ENCODE measurements at regions not wholly inside any gene's neighbourhood (a gene's known extent, or its start where the extent isn't known, plus 50 kb on each side); places are given as distances from the start of the nearest gene placed in this dataset.
"Not testable (repeated sequence)": the region's sequence is repeated elsewhere in the genome, so short reads cannot be mapped to it uniquely, and the experiment has no call there.

GRCh38 chr2:36302911-36303310 lies 52.7 kb upstream of the CRIM1 start:
- CTCF ChIA-PET = no interaction called here
- POLR2A ChIA-PET = no interaction called here

GRCh38 chr2:36301843-36302242 lies 53.7 kb upstream of the CRIM1 start:
- ChIA-PET CTCF (no interaction called here), POLR2A (no interaction called here)

- POLR2A ChIA-PET = no interaction called here
- CTCF ChIA-PET = no interaction called here
Measured at GRCh38 chr2:36300697-36301096, 54.9 kb upstream of the CRIM1 start.

DNA sequence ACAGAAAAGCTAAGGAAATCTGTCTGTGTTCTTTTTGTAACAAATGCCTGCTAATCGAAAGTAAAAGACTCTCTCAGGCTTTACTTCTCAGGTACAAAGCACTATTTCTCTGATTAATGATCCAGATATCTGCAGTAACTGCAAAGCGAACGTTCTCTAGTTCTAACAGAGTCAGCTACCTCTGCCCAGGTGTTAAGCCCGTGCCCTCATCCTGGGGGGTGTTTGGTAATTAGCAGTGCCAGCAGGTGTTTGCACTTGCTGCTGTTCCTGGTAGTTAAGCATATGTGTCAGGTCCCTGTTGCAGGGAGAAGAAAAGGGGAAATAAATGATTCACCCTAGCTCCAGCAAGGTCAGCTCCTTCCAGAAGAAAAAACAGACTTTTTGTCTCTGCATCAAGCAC lies 58.8 kb upstream of the CRIM1 start:
- ChIA-PET POLR2A (no interaction called here), CTCF (no interaction called here)

DNA sequence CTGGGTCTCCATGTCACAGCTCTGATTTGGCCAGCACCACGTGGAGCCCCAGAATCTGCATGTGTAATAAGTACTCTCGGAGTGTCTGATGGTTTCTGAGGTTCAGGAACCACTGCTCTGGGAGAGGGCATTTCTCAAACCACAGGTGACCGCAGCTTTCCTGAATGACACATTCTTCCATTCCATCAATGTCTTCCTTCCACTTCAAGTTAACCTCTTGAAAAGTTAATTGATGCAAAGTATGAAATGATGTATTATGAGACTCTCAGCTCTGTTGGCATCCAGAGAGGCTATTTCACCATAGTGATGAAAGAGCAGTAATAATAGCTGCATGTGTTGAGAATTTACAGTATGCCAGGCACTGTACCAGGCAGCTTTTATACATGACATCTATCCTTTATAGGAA lies 61.3 kb upstream of the CRIM1 start:
- ChIA-PET CTCF (interaction anchor here (1.2 to 1.5 kb wide), 2 partner anchors 58 to 222 kb away, joined by 3 to 4 read pairs; no protein-coding TSS in a partner anchor), POLR2A (no interaction called here)

GRCh38 chr2:36290306-36290856 lies 65.2 kb upstream of the CRIM1 start:
- POLR2A ChIA-PET = no interaction called here
- CTCF ChIA-PET = no interaction called here

- CTCF ChIA-PET = interaction anchor here (1.0 kb wide), 1 partner anchor 75 kb away, joined by 3 read pairs; no protein-coding TSS in a partner anchor
- POLR2A ChIA-PET = no interaction called here
Measured at GRCh38 chr2:36289731-36290130, 65.8 kb upstream of the CRIM1 start.

DNA sequence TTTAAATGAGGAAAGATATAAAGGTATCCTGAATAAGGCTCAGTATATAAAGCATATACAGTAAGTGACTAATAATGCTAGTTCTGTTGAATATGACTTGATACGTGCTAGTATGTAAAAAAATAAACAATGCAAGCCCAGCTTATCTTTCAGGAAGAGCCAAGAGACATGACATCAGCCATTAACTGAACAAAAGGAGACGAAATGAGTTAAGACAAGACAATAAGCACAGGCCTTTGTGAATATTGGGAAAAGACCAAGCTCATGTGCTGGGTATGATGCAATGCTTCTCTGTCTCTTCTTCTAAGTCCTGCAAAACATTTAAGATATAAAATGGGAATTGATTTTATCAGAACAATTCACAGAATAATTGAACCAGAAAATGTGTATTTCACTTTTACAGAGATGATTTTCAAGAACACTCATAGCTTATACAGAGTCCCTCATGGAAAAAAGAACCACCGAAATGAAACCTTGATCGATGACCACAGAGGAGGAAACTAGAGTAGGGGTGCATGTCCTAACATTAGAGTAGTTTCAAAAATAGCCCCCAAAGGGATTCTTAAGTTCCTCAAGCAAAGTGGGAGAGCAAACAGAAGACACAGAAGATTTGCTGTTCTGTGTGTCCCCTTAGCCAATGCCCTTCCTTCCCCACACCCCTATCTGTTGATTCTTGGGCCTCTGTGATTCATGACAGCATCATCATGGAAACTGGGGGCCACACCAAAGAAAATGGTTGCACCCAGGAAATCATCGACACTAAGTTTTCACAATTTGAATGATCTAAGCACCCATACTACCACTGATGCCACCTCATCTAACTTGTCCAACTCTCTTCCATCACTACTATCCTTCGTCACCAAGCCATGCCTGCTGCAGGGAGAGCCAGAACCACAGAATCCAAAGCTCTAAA lies 68.0 kb upstream of the CRIM1 start:
- ChIA-PET CTCF (no interaction called here), POLR2A (no interaction called here)

- POLR2A ChIA-PET, CTCF ChIA-PET: not testable (repeated sequence)
Measured at GRCh38 chr2:36279506-36279905, 76.1 kb upstream of the CRIM1 start.

GRCh38 chr2:36277881-36278523 lies 77.6 kb upstream of the CRIM1 start:
- ChIA-PET POLR2A (no interaction called here), CTCF (interaction anchor here (0.6 kb wide), 1 partner anchor 127 kb away, joined by 3 read pairs; no protein-coding TSS in a partner anchor)

GRCh38 chr2:36277146-36277808 lies 78.3 kb upstream of the CRIM1 start:
- CTCF ChIA-PET = interaction anchor here (0.6 kb wide), 1 partner anchor 172 kb away, joined by 3 read pairs; no protein-coding TSS in a partner anchor
- POLR2A ChIA-PET = interaction anchor here (0.6 to 1.2 kb wide), 2 partner anchors 37 to 1456 kb away, joined by 3 to 5 read pairs; no protein-coding TSS in a partner anchor

- CTCF ChIA-PET = no interaction called here
Measured at GRCh38 chr2:36271266-36271665, 84.3 kb upstream of the CRIM1 start.

GRCh38 chr2:36270758-36271157 lies 84.8 kb upstream of the CRIM1 start:
- CTCF ChIA-PET = no interaction called here
- POLR2A ChIA-PET = no interaction called here

More at GRCh38 chr2:36271266-36271665, 84.3 kb upstream of the CRIM1 start:
- POLR2A ChIA-PET = no interaction called here

DNA sequence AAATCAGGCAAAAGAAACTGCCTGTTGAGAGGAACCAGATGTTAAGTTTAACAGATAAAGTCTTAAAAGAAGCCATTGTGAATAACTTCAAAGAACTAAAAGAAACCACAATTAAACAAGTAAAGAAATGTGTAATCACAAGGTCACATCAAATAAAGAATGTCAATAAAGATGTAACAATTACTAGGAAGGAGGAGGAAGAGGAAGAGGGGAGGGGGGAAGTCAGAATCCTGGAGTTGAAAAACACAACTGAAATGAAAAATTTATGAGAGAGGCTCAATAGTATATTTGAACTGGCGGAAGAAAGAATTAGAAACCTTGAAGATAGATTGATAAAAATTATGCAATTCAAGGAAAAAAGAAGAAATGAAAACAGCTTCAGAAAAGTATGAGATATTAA lies 88.4 kb upstream of the CRIM1 start:
- CTCF ChIA-PET = no interaction called here
- POLR2A ChIA-PET = no interaction called here

DNA sequence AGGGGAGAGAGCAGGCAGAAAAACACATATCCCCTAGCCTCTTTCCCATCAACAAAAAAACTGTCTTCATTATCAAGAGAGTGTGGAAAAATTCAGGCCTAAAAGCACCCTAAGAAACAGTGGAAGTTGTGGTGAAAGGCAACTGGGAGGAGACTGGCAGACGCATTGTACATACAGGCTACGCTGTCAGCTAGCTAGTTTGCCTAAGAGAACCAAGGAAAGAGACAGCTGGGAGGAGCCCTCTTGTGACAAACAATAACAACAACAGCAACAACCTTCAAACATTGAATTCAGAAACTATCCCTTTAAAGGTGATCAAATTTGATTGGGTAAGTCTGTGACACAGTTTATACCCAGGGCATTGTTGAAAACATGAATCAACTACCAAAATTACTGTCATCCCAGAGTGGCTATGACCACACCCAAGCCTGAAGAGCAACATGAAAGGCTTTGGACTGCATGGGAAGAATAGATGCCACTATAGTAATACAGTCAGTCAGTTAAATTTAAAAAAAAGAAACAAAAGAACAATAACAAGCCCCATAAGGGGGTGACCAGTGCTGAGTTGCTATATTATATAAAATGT lies 88.9 kb upstream of the CRIM1 start:
- POLR2A ChIA-PET = no interaction called here
- CTCF ChIA-PET = no interaction called here

DNA sequence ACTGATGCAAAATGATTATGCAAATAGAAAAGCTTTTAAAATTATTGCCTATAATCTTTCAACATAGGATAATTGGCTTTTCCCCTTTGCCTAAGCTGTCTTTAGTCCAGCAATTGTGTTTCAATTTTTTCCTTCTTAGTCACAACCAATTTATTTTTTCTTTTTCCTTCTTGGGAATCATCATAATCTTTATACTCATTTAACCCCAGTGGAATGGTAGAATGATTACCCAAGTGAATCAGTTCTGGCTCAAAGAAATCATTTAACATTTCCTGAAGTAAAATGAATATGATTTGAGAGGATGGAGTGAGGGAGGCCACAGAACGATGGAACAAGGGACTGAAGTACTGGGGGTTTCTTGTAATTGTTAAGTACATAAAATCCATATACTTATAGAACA lies 93.0 kb upstream of the CRIM1 start:
- CTCF ChIA-PET = no interaction called here
- POLR2A ChIA-PET = no interaction called here

- POLR2A ChIA-PET = no interaction called here
- CTCF ChIA-PET = no interaction called here
Measured at GRCh38 chr2:36255863-36256262, 99.7 kb upstream of the CRIM1 start.

- ChIA-PET CTCF (no interaction called here), POLR2A (no interaction called here)
Measured at GRCh38 chr2:36253086-36253485, 102.5 kb upstream of the CRIM1 start.

GRCh38 chr2:36246320-36246990 lies 109.1 kb upstream of the CRIM1 start:
- CTCF ChIA-PET = no interaction called here
- POLR2A ChIA-PET = no interaction called here

GRCh38 chr2:36245651-36246050 lies 109.9 kb upstream of the CRIM1 start:
- ChIA-PET CTCF (no interaction called here), POLR2A (no interaction called here)
